HEK293 (cell line): ENCODE measurements at regions not wholly inside any gene's neighbourhood (a gene's known extent, or its start where the extent isn't known, plus 50 kb on each side); places are given as distances from the start of the nearest gene placed in this dataset.

Experiments
- CTCF ChIA-PET: fragments of 350-600 bp; formaldehyde crosslinking; extraction: SDS; loops from one replicate; lab custom pipeline; 2021; ENCODE audit warnings: antibody characterized with exemption; lab: Yijun Ruan, JAX
- POLR2A ChIA-PET: fragments of 300-600 bp; formaldehyde crosslinking; extraction: SDS; loops from one replicate; lab custom pipeline; 2020; ENCODE audit warnings: antibody characterized with exemption, inconsistent platforms; lab: Yijun Ruan, JAX
- H3K27ac ChIP-seq: fragments of 200-500 bp; sonication (Bioruptor generic); 2 replicates; pipeline ENCODE4 v1.5.1; 2014; ENCODE audit warnings: low read depth, low read length, control low read depth, inconsistent platforms; ENCODE audit errors: extremely low read depth
- H3K36me3 ChIP-seq, 2 experiments: fragments of 200-500 bp in 1 of 2; sonication (Bioruptor generic) in 1 of 2; 1 replicate in 1 of 2; 2 replicates in 1 of 2; pipeline ENCODE4 v1.5.1; 2014 to 2017; ENCODE audit warnings: inconsistent platforms in 2 of 2, low read length in 2 of 2; ENCODE audit not compliant: control insufficient read depth in 2 of 2, insufficient read depth in 1 of 2
- H3K4me1 ChIP-seq: fragments of 200-500 bp; sonication (Bioruptor generic); 2 replicates; pipeline ENCODE4 v1.5.1; 2014; ENCODE audit warnings: mild to moderate bottlenecking, low read length, inconsistent platforms; ENCODE audit not compliant: control insufficient read depth, insufficient read depth
- H3K4me3 ChIP-seq: 2 replicates; pipeline ENCODE4 v1.5.1; 2011; ENCODE audit warnings: low read depth, mild to moderate bottlenecking, control low read depth, low read length, moderate library complexity
- H3K9me3 ChIP-seq: fragments of 200-500 bp; sonication (Bioruptor generic); 2 replicates; pipeline ENCODE4 v1.5.1; 2014; ENCODE audit warnings: low read depth, low read length, inconsistent platforms; ENCODE audit not compliant: control insufficient read depth, insufficient read depth
- BCL11B ChIP-seq: fragments of 450-650 bp; formaldehyde crosslinking; IDR thresholded peaks from 2 replicates; pipeline ENCODE4 v1.5.1; 2016; ENCODE audit warnings: low read depth, missing biosample characterization, missing genetic modification characterization
- FEZF1 ChIP-seq: fragments of 450-650 bp; formaldehyde crosslinking; IDR thresholded peaks from 2 replicates; pipeline ENCODE4 v1.5.1; 2016; ENCODE audit warnings: missing biosample characterization, missing genetic modification characterization
- GLI4 ChIP-seq: fragments of 450-650 bp; formaldehyde crosslinking; IDR thresholded peaks from 2 replicates; pipeline ENCODE4 v1.5.1; 2016; ENCODE audit warnings: missing biosample characterization, missing genetic modification characterization
- KLF1 ChIP-seq: fragments of 450-650 bp; formaldehyde crosslinking; IDR thresholded peaks from 2 replicates; pipeline ENCODE4 v1.5.1; 2016; ENCODE audit warnings: missing biosample characterization, missing genetic modification characterization
- KLF8 ChIP-seq: fragments of 450-650 bp; formaldehyde crosslinking; IDR thresholded peaks from 2 replicates; pipeline ENCODE4 v1.5.1; 2016; ENCODE audit warnings: missing biosample characterization, missing genetic modification characterization
- ZBTB48 ChIP-seq: fragments of 450-650 bp; formaldehyde crosslinking; IDR thresholded peaks from 2 replicates; pipeline ENCODE4 v1.5.1; 2016; ENCODE audit warnings: missing biosample characterization, missing genetic modification characterization
- ZBTB49 ChIP-seq: fragments of 450-650 bp; formaldehyde crosslinking; IDR thresholded peaks from 2 replicates; pipeline ENCODE4 v1.5.1; 2016; ENCODE audit warnings: missing biosample characterization, missing genetic modification characterization, low read depth
- ZFP41 ChIP-seq: fragments of 450-650 bp; formaldehyde crosslinking; IDR thresholded peaks from 2 replicates; pipeline ENCODE4 v1.5.1; 2016; ENCODE audit warnings: missing biosample characterization, missing genetic modification characterization, borderline replicate concordance
- ZNF157 ChIP-seq: fragments of 450-650 bp; formaldehyde crosslinking; IDR thresholded peaks from 2 replicates; pipeline ENCODE4 v1.5.1; 2016; ENCODE audit warnings: missing biosample characterization, missing genetic modification characterization
- ZNF174 ChIP-seq: fragments of 450-650 bp; formaldehyde crosslinking; IDR thresholded peaks from 2 replicates; pipeline ENCODE4 v1.5.0; 2017; ENCODE audit warnings: missing biosample characterization, mild to moderate bottlenecking, missing genetic modification characterization
- ZNF211 ChIP-seq: fragments of 450-650 bp; formaldehyde crosslinking; IDR thresholded peaks from 2 replicates; pipeline ENCODE4 v1.5.1; 2016; ENCODE audit warnings: low read depth, missing biosample characterization, missing genetic modification characterization
- ZNF223 ChIP-seq: fragments of 450-650 bp; formaldehyde crosslinking; IDR thresholded peaks from 2 replicates; pipeline ENCODE4 v1.5.1; 2016; ENCODE audit warnings: missing biosample characterization, missing genetic modification characterization
- ZNF248 ChIP-seq: fragments of 450-650 bp; formaldehyde crosslinking; IDR thresholded peaks from 2 replicates; pipeline ENCODE4 v1.5.1; 2017; ENCODE audit warnings: missing biosample characterization, missing genetic modification characterization
- ZNF341 ChIP-seq: fragments of 450-650 bp; formaldehyde crosslinking; IDR thresholded peaks from 2 replicates; pipeline ENCODE4; 2016; ENCODE audit warnings: low read depth, missing biosample characterization, missing genetic modification characterization
- ZNF354C ChIP-seq: fragments of 450-650 bp; formaldehyde crosslinking; IDR thresholded peaks from 2 replicates; pipeline ENCODE4 v1.5.1; 2016; ENCODE audit warnings: missing biosample characterization, missing genetic modification characterization, low read depth, borderline replicate concordance
- ZNF416 ChIP-seq: fragments of 450-650 bp; formaldehyde crosslinking; IDR thresholded peaks from 2 replicates; pipeline ENCODE4 v1.5.1; 2016; ENCODE audit warnings: missing biosample characterization, missing genetic modification characterization
- ZNF768 ChIP-seq: fragments of 450-650 bp; formaldehyde crosslinking; IDR thresholded peaks from 2 replicates; pipeline ENCODE4 v1.5.1; 2018; ENCODE audit warnings: missing biosample characterization, mild to moderate bottlenecking, missing genetic modification characterization
- ZSCAN16 ChIP-seq: fragments of 450-650 bp; formaldehyde crosslinking; IDR thresholded peaks from 2 replicates; pipeline ENCODE4 v1.5.1; 2016; ENCODE audit warnings: missing biosample characterization, missing genetic modification characterization
- TF ChIP-seq, protein P1 (sequence below): sonication (generic); formaldehyde crosslinking; IDR thresholded peaks from 2 replicates; pipeline ENCODE4 v1.8.1; 2022; ENCODE audit warnings: mild to moderate bottlenecking, moderate library complexity, missing genetic modification reagents
- TF ChIP-seq, protein P2 (sequence below): fragments of 450-650 bp; formaldehyde crosslinking; IDR thresholded peaks from 2 replicates; pipeline ENCODE4 v1.5.1; 2016; ENCODE audit warnings: missing biosample characterization, missing genetic modification characterization

- Histone ChIP-seq H3K36me3 (no peaks in the 10 kb centered on the region), H3K4me1 (peaks cover 6% of the 10 kb centered on the region), H3K9me3 (no peaks in the 10 kb centered on the region), H3K27ac (no peak overlapping the region), H3K4me3 (no peak overlapping the region)
- CTCF ChIA-PET: interaction anchor here (0.6 kb wide), 2 partner anchors 142 to 767 kb away, joined by 3 read pairs; no protein-coding TSS in a partner anchor
- POLR2A ChIA-PET: no interaction called here
- TF ChIP-seq ZNF416 (tag by site-specific recombination) (no peak), KLF1 (tag by site-specific recombination) (peak; percentile 99)
Measured at GRCh38 chr14:50007123-50007903, 109.1 kb downstream of the VCPKMT start.

DNA sequence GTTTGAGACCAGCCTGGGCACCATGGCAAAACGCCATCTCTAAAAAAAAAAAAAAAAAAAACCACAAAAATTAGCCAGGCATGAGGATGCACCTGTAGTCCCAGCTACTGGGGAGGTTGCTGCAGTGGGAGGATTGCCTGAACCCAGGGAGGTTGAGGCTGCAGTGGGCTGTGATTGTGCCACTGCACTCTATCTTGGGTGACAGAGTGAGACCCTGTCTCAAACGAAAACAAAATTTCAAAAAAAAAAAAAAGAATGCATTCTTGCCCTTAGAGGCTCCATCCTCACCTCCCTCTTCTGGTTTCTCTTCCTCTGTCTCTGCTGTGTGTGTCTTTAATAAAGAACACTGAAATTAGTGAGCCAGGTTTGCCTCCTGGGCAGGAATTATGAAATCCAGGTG is 107.8 kb downstream of the VCPKMT start:
- ChIA-PET POLR2A (no interaction called here), CTCF (interaction anchor here (0.6 to 1.1 kb wide), 2 partner anchors 97 to 101 kb away, joined by 3 read pairs; no protein-coding TSS in a partner anchor)
- no peaks in the 10 kb centered on the region for H3K4me1 ChIP-seq
- TF ChIP-seq KLF8 (tag by site-specific recombination): no peak
- peak; percentile 50; the same call in 1 of the 2 replicates for TF ChIP-seq ZNF341
- no peak for TF ChIP-seq ZFP41 (tag by site-specific recombination)
- no peak for TF ChIP-seq ZNF248 (tag by site-specific recombination)
- TF ChIP-seq ZNF211 (tag by site-specific recombination): no peak
- TF ChIP-seq, protein P1, sequence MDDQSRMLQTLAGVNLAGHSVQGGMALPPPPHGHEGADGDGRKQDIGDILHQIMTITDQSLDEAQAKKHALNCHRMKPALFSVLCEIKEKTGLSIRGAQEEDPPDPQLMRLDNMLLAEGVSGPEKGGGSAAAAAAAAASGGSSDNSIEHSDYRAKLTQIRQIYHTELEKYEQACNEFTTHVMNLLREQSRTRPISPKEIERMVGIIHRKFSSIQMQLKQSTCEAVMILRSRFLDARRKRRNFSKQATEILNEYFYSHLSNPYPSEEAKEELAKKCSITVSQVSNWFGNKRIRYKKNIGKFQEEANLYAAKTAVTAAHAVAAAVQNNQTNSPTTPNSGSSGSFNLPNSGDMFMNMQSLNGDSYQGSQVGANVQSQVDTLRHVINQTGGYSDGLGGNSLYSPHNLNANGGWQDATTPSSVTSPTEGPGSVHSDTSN (CRISPR knock-in tag): no peak
- TF ChIP-seq ZNF174: no peak
- TF ChIP-seq, protein P2, sequence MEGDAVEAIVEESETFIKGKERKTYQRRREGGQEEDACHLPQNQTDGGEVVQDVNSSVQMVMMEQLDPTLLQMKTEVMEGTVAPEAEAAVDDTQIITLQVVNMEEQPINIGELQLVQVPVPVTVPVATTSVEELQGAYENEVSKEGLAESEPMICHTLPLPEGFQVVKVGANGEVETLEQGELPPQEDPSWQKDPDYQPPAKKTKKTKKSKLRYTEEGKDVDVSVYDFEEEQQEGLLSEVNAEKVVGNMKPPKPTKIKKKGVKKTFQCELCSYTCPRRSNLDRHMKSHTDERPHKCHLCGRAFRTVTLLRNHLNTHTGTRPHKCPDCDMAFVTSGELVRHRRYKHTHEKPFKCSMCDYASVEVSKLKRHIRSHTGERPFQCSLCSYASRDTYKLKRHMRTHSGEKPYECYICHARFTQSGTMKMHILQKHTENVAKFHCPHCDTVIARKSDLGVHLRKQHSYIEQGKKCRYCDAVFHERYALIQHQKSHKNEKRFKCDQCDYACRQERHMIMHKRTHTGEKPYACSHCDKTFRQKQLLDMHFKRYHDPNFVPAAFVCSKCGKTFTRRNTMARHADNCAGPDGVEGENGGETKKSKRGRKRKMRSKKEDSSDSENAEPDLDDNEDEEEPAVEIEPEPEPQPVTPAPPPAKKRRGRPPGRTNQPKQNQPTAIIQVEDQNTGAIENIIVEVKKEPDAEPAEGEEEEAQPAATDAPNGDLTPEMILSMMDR: no peak
- H3K4me3 ChIP-seq: no peak overlapping the region
- H3K9me3 ChIP-seq: no peaks in the 10 kb centered on the region
- H3K36me3 ChIP-seq: no peaks in the 10 kb centered on the region
- no peak overlapping the region for H3K27ac ChIP-seq

- Histone ChIP-seq H3K4me1 (no peaks in the 10 kb centered on the region), H3K9me3 (no peaks in the 10 kb centered on the region), H3K36me3 (no peaks in the 10 kb centered on the region), H3K27ac (no peak overlapping the region), H3K4me3 (no peak overlapping the region)
- no peak for TF ChIP-seq ZNF157 (tag by site-specific recombination)
- TF ChIP-seq FEZF1 (tag by site-specific recombination): no peak
- no peak for TF ChIP-seq ZBTB49 (tag by site-specific recombination)
- TF ChIP-seq ZSCAN16 (tag by site-specific recombination): no peak
- no peak for TF ChIP-seq ZNF211 (tag by site-specific recombination)
- TF ChIP-seq ZNF354C (tag by site-specific recombination): no peak
- no peak for TF ChIP-seq ZNF768 (tag by site-specific recombination)
- no peak for TF ChIP-seq BCL11B (tag by site-specific recombination)
- TF ChIP-seq ZNF416 (tag by site-specific recombination): no peak
- no peak for TF ChIP-seq ZBTB48 (tag by site-specific recombination)
- TF ChIP-seq ZNF223 (tag by site-specific recombination): no peak
- TF ChIP-seq GLI4: no peak
- POLR2A ChIA-PET: no interaction called here
- CTCF ChIA-PET: interaction anchor here (1.1 kb wide), 1 partner anchor 96 kb away, joined by 3 read pairs; no protein-coding TSS in a partner anchor
Measured at GRCh38 chr14:50008974-50009373, 107.4 kb downstream of the VCPKMT start.
